Activated CD4-positive, alpha-beta T cell treated with anti-CD3 and anti-CD28 coated beads, Interleukin-10, Interleukin-2, amounts not matched to agents 100 ng/mL and 50 ng/mL, durations not matched to agents 16 hours and 8 hours (primary cell): ENCODE measurements at regions not wholly inside any gene's neighbourhood (a gene's known extent, or its start where the extent isn't known, plus 50 kb on each side); places are given as distances from the start of the nearest gene placed in this dataset.

Source experiments
- DNase-seq: peaks from one replicate; pipeline ENCODE4 v3.0.0-alpha.2; 2020

GRCh38 chr5:143761663-143762062 lies 50.3 kb upstream of the HMHB1 start:
- DNase-seq: no peak

GRCh38 chr5:143760755-143761154 lies 51.2 kb upstream of the HMHB1 start:
- DNase-seq: no peak

GRCh38 chr5:143760131-143760505 lies 51.8 kb upstream of the HMHB1 start:
- peak; percentile 82 for DNase-seq

GRCh38 chr5:143759396-143760130 lies 52.4 kb upstream of the HMHB1 start:
- peak; percentile 58 for DNase-seq

GRCh38 chr5:143758750-143759149 lies 53.2 kb upstream of the HMHB1 start:
- peak; percentile 89 for DNase-seq

GRCh38 chr5:143758015-143758414 lies 53.9 kb upstream of the HMHB1 start:
- DNase-seq: no peak

GRCh38 chr5:143757116-143757515 lies 54.8 kb upstream of the HMHB1 start:
- peak; percentile 30 for DNase-seq

- DNase-seq: no peak
These were observed 56.0 kb upstream of the HMHB1 start for GRCh38 chr5:143755966-143756365.

GRCh38 chr5:143752165-143752850 lies 59.7 kb upstream of the HMHB1 start:
- no peak for DNase-seq

- DNase-seq: no peak
These were observed 60.6 kb upstream of the HMHB1 start for GRCh38 chr5:143751342-143751741.

GRCh38 chr5:143749581-143750205 lies 62.3 kb upstream of the HMHB1 start:
- no peak for DNase-seq

- DNase-seq: no peak
These were observed 63.4 kb upstream of the HMHB1 start for GRCh38 chr5:143748516-143748915.

- no peak for DNase-seq
These were observed 69.0 kb upstream of the HMHB1 start for GRCh38 chr5:143742951-143743350.

GRCh38 chr5:143741421-143741820 lies 70.5 kb upstream of the HMHB1 start:
- DNase-seq: no peak

- no peak for DNase-seq
These were observed 71.0 kb upstream of the HMHB1 start for GRCh38 chr5:143740956-143741355.

- DNase-seq: no peak
These were observed 72.2 kb upstream of the HMHB1 start for GRCh38 chr5:143739746-143740145.

GRCh38 chr5:143738417-143739401 lies 73.3 kb upstream of the HMHB1 start:
- DNase-seq: no peak

- no peak for DNase-seq
These were observed 74.9 kb upstream of the HMHB1 start for GRCh38 chr5:143737062-143737461.

GRCh38 chr5:143734456-143734780 lies 77.5 kb upstream of the HMHB1 start:
- no peak for DNase-seq

- DNase-seq: no peak
These were observed 78.1 kb upstream of the HMHB1 start for GRCh38 chr5:143733665-143734455.

GRCh38 chr5:143732402-143732801 lies 79.6 kb upstream of the HMHB1 start:
- no peak for DNase-seq

- no peak for DNase-seq
These were observed 81.7 kb upstream of the HMHB1 start for GRCh38 chr5:143730112-143730801.
